Endothelial cell of umbilical vein (primary cell): ENCODE measurements at regions not wholly inside any gene's neighbourhood (a gene's known extent, or its start where the extent isn't known, plus 50 kb on each side); places are given as distances from the start of the nearest gene placed in this dataset.

Experiments used
- BruUV-seq: library from RNA; stranded (reverse); fragments of 400-500 nt; replicated peaks from 2 replicates; lab custom pipeline; 2021; lab: Mats Ljungman, UMichigan
- CTCF ChIA-PET: fragments of 300-600, 350-600 bp; sonication (Branson Sonifier 250); formaldehyde crosslinking; loops from one replicate; lab custom pipeline; 2021; ENCODE audit warnings: antibody characterized with exemption, inconsistent platforms; lab: Charles Lee
- POLR2A ChIA-PET: fragments of 300-600, 350-600 bp; sonication (Branson Sonifier 250); formaldehyde crosslinking; loops from one replicate; lab custom pipeline; 2021; ENCODE audit warnings: antibody characterized with exemption, inconsistent platforms; lab: Charles Lee
- DNase-seq: peaks from one replicate; pipeline ENCODE4 v3.0.0-alpha.2; 2011; ENCODE audit warnings: low read depth, low spot score
- FAIRE-seq: peaks from 2 replicates; lab custom pipeline; 2011; peaks lifted over from hg19 to GRCh38; lab: Jason Lieb, UNC
- H2AFZ ChIP-seq: 2 replicates; pipeline ENCODE4 v1.6.0; 2012; ENCODE audit warnings: low read depth, low read length, control low read depth, inconsistent platforms
- H3K27ac ChIP-seq: 2 replicates; pipeline ENCODE4 v1.5.1; 2011; ENCODE audit warnings: low read depth, mild to moderate bottlenecking, control low read depth, low read length, moderate library complexity; ENCODE audit not compliant: insufficient read depth
- H3K27me3 ChIP-seq, 2 experiments: 2 replicates each; pipeline versions ENCODE4 v1.6.0 to v1.6.1; 2011; ENCODE audit warnings: low read length in 2 of 2, mixed read lengths in 1 of 2; ENCODE audit not compliant: control insufficient read depth in 2 of 2, insufficient read depth in 2 of 2
- H3K36me3 ChIP-seq, 2 experiments: 2 replicates in 1 of 2; 3 replicates in 1 of 2; pipeline ENCODE4 v1.5.1; 2011; ENCODE audit warnings: low read length in 2 of 2, mild to moderate bottlenecking in 1 of 2, moderate library complexity in 1 of 2; ENCODE audit not compliant: control insufficient read depth in 2 of 2, insufficient read depth in 2 of 2; ENCODE audit errors: extremely low read depth in 1 of 2
- H3K4me1 ChIP-seq: 3 replicates; pipeline ENCODE4 v1.5.1; 2011; ENCODE audit warnings: mild to moderate bottlenecking, low read length; ENCODE audit not compliant: control insufficient read depth, insufficient read depth; ENCODE audit errors: extremely low read depth
- H3K4me2 ChIP-seq: 2 replicates; pipeline ENCODE4 v1.6.1; 2011; ENCODE audit warnings: low read length, control low read depth, mixed read lengths; ENCODE audit not compliant: insufficient read depth
- H3K4me3 ChIP-seq, 3 experiments: fragments of 200-600 bp in 1 of 3; sonication (generic), shearing (Covaris generic) in 1 of 3; replicated peaks in 1 of 3; 2 replicates each; pipeline ENCODE4 v1.5.1; 2011 to 2016; ENCODE audit warnings: control low read depth in 3 of 3, low read length in 3 of 3, mild to moderate bottlenecking in 2 of 3, inconsistent platforms in 1 of 3, low read depth in 1 of 3, moderate library complexity in 1 of 3; ENCODE audit not compliant: insufficient read depth in 1 of 3
- H3K79me2 ChIP-seq: 2 replicates; pipeline ENCODE4 v1.6.0; 2012; ENCODE audit warnings: low read length, inconsistent platforms; ENCODE audit not compliant: control insufficient read depth, insufficient read depth
- H3K9ac ChIP-seq: replicated peaks from 2 replicates; pipeline ENCODE3; 2011; ENCODE audit warnings: low read length, control low read depth; ENCODE audit not compliant: insufficient read depth; ENCODE audit errors: extremely low read depth
- H3K9me1 ChIP-seq: replicated peaks from 3 replicates; pipeline ENCODE4 v1.6.0; 2011; ENCODE audit warnings: mild to moderate bottlenecking, low read length; ENCODE audit not compliant: control insufficient read depth, insufficient read depth; ENCODE audit errors: extremely low read depth
- H3K9me3 ChIP-seq: replicated peaks from 2 replicates; pipeline ENCODE4 v1.5.1; 2012; ENCODE audit warnings: low read length, inconsistent platforms; ENCODE audit not compliant: control insufficient read depth, insufficient read depth
- H4K20me1 ChIP-seq: replicated peaks from 2 replicates; pipeline ENCODE3; 2011; ENCODE audit warnings: mild to moderate bottlenecking, low read length; ENCODE audit not compliant: control insufficient read depth, insufficient read depth; ENCODE audit errors: extremely low read depth
- CTCF ChIP-seq, 2 donors: IDR thresholded peaks; 1 replicate in 1 of 2; 2 replicates in 1 of 2; pipeline ENCODE4 v1.5.1; 2011; ENCODE audit warnings: low read length in 2 of 2, mild to moderate bottlenecking in 2 of 2, moderate library complexity in 2 of 2, control low read depth in 1 of 2, inconsistent platforms in 1 of 2, low read depth in 1 of 2; ENCODE audit not compliant: insufficient read depth in 1 of 2; ENCODE audit errors: extremely low read depth in 1 of 2
- dilution Hi-C: fragments of 300-500 bp; cut with MboI; formaldehyde crosslinking; loops from one replicate; pipeline ENCODE4 v1.15.0; 2019; ENCODE audit warnings: low sequenced_read_pairs; ENCODE audit not compliant: extremely low pct_ligation_motif_present
- intact Hi-C: fragments of 100-400 bp; cut with micrococcal nuclease; formaldehyde crosslinking; loops from one replicate; pipeline ENCODE4 v1.10.0; 2022

- FAIRE-seq, result no peak
- CTCF ChIA-PET, result no interaction called here
These were observed 171.8 kb downstream of the CTTN start for GRCh38 chr11:70569996-70570692.

More at GRCh38 chr11:70569996-70570692, 171.8 kb downstream of the CTTN start:
- POLR2A ChIA-PET, result no interaction called here
- Histone ChIP-seq H3K9me3 (no peaks in the 10 kb centered on the region), H3K79me2 (no peaks in the 10 kb centered on the region), H3K36me3 (no peaks in the 10 kb centered on the region), H4K20me1 (no peaks in the 10 kb centered on the region), H3K9ac (no peak overlapping the region), H3K27me3 (no peaks in the 10 kb centered on the region), H3K4me1 (no peaks in the 10 kb centered on the region), H3K4me3 (no peak overlapping the region), H3K9me1 (no peaks in the 10 kb centered on the region), H3K4me2 (no peak overlapping the region), H3K27ac (no peak overlapping the region), H2AFZ (no peak overlapping the region)
- dilution Hi-C loops, result no loop called here
- no peak for DNase-seq
- intact Hi-C loops, result no loop called here
- TF ChIP-seq CTCF (IDR thresholded peaks at IDR 0.05; ENCODE audit: extremely low read depth in 1 of 2, insufficient read depth in 1 of 2, low read depth in 1 of 2, low read length in 2 of 2), result no peak
- no TSS peak for BruUV-seq
